HG03354 (cell line): ENCODE measurements at regions not wholly inside any gene's neighbourhood (a gene's known extent, or its start where the extent isn't known, plus 50 kb on each side); places are given as distances from the start of the nearest gene placed in this dataset.

Source experiments
- ATAC-seq: cut with Tn5 transposase; IDR thresholded peaks from one replicate; pipeline ENCODE4 v1.9.1; 2021; ENCODE audit warnings: mild to moderate bottlenecking; ENCODE audit not compliant: unreplicated experiment, poor library complexity, severe bottlenecking

DNA sequence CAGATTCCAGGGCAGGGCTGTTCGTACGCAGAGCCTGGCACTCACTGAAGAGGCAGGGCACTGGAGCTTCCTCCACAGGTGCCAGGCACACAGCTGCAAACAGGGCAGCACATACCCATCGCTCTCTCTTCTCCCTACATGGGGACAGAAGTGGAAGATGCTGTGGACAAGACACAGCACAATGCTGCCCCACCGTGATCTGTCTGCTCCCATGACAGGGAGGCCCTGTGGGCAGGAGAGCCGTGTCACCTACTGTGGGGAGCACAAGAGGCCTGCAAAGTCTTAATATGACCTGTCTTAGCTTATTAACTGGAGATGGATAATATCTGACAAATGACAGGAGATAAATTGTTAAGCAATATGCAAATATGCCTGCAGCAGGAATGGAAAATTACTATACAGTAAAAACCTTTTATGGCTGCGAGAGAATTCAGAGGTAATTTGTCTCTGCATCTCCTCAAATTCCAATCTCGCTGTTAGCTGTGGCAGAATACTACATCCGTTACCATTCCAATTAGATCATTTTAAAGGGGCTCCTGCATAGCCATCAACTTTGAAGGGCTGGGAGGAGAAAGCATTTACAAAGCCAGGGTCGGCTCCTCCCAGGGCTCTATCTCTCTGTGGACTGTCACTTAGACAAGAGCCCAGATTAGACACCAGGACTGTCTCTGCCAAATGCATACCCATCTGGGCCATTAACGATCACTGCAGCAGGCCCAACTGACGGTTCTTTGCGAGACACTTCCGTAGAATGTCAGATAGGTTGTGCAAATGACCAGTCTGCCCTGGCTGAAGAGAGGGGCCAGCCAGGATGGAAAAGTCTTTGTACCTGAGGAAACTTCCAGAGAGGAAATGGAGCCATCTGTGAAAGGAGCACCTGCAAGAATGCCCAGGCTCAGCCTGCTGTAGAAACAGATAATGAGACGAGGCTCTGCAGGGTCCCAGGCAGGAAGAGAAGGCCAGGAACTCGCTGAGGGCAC lies 90.7 kb upstream of the FSTL4 start:
- ATAC-seq, result no peak

DNA sequence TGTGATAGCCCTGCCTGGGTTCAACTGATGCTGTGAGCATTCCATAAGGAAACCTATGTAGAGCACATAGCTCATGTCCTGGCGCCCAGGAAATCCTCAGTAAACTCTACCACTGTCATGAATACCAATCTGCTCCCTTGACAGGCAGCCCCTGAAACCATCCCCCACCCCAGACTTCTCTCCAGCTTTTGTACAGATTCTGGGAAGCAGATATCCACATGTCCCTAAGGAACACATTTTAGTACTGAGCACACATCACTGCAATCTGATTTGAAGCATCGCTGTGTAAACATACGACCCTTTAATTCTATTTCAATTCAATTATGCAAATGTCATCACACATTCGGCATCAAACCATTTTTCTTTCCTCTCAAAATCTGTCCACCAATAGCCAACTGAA lies 89.5 kb upstream of the FSTL4 start:
- no peak for ATAC-seq

DNA sequence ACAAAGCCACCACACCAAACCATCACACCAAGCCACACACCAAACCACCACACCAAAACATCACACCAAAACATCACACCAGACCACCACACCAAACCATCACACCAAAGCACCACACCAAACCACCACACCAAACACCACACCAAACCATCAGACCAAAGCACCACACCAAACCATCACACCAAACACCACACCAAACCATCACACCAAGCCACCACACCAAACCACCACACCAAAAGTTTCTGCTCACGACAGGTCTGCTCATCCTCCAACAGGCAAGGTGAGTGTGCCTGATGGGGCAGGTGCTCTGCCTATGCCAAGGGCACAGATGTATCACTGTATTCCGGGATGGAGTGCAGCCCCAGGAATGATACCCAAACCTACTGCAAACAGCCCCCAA lies 87.9 kb upstream of the FSTL4 start:
- no peak for ATAC-seq

DNA sequence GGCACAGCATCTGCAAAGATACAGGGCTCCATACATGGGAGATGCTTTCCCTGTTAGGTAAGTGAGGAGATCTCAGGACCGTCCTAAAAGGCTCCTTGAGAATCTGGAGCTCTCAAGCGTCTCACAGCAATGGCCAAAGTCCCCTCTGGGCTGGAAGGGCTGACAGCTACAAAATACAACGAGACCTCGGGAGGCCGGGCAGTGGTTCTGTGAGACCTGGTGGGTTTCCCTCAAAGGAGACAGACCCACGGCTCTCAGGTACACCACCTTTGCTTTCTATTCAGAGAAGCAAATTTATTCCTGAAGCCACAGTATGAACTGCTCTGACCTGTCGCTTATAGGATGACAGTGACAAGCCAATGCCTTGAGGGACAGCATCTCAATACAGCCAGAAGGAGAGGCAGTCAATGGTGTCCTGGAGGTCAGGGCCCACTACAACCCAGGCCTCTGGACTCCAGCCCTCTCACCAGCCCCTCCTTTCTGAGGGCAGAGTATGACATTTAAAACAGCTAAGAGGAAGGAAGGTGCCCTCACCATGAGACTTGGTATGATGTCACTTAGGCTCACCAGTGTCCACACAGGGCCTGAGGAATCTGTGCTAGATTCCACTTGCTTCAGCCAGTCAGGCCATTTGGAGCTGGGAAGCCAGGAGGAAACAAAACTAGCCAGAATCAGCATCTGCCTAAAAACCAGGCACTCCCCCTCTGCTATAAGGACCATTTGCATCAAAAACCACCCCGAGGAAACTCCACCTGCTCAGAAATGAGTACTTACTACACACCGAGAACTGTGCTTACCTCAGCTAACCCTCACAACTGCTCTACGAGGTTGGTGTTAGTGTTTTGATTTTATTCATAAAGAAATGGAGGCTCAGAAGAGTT lies 86.5 kb upstream of the FSTL4 start:
- no peak for ATAC-seq

DNA sequence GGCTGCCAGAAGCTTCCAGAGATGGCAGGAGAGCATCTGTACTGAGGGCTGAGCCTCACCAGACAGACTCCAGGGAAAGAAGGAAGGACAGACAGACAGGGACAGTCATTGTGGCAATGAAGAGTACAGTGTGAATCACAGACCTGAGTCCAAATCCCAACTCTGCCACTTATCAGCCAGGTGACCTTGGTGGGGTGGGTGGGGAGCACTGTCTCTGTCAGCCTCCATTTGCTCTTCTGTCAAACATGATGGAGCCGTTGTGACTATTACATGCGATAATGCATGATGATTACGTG lies 85.9 kb upstream of the FSTL4 start:
- ATAC-seq, result no peak

DNA sequence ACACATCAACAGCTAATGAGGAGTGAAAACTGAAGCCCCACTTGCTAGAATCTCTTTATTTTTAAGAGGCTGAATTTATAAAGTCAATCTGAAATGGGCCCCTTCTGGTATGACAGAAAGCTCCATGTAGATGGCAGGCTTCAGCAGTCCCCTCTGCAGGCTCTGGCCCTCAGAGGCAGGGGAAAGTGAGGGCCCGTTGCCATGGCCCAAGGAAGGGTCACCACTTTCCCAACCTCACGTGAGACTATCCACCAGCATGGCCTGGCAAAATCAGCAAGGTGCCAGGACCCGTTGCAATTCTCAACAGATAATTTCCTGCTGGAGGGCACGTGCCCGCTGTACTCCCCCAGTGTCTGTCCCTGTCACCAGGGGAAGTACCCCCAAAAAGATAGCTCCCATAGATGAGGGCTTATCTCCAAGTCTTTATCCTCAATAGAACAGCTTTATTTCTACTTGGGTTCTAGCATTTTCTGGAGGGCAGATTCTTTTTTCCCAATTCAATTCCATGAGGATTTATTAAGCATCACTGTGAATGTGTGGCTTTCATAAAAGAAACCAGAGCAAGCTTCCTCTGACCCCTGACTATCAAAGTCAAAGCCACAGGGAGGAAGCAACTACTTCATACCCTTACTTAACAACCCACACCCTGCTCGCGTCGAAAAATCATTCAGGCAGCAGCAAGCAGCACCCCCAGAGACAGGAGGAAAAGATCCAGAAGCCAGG lies 85.4 kb upstream of the FSTL4 start:
- no peak for ATAC-seq

DNA sequence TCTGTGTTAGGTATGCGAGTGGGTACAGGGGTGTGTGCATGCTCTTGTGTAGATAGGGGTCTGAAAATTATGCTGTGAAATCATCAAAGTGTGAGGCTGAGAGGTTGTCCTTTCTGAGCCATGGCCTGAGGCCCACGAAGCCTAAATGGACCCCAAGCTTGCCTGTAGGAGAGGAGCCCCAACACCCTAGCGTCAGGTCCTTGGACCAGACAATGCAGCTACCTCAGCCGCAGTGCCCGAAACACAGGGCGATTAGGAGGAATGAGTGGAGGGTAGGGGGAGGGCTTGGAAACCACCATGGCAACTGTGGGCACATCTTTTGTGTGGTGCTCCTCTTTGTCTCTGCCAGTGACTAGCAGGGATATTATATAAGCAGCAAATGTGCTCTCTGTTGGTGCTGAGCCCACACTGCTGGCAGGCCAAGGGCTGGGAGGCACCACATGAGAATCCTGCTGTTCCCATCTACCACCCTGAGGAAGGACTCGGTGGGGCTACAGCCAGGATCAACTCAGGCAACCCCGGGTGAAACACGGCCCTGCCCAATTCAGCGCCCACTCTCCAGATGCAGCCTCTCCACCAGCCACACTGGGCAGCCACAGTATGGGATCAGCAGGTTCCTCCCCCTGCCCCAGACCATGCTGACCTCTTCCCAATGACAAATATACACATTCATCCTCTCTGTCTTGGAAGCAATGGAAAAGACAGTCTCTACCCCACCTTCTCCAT lies 84.6 kb upstream of the FSTL4 start:
- ATAC-seq, result no peak

DNA sequence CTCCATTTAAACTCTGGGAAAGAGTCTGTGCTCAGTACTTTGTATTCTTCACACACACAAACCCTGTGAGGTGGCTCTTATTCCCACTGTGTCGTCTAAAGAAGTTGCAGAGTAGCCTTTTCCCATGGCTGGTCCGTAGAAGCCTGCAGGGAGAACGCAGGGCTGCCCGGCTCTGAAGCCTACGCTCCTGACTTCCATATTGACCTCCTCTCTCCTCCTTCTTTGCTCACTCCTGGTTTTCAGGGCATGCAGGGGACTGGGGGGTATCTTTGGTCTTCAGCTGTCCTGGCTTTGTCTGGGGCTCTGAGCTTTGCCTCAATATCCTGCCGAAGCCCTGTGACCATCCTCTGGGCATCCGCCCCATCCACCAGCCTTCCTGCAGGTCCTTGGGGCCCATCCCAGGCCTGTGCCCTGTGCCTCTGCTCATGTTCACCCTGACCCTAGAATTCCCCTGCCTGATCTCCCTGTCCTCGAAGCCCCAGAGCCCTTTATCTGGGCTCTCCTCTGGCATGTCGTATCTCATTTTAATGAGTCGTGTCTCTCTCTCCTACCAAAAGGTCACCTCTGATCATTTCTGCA lies 83.8 kb upstream of the FSTL4 start:
- ATAC-seq, result no peak

DNA sequence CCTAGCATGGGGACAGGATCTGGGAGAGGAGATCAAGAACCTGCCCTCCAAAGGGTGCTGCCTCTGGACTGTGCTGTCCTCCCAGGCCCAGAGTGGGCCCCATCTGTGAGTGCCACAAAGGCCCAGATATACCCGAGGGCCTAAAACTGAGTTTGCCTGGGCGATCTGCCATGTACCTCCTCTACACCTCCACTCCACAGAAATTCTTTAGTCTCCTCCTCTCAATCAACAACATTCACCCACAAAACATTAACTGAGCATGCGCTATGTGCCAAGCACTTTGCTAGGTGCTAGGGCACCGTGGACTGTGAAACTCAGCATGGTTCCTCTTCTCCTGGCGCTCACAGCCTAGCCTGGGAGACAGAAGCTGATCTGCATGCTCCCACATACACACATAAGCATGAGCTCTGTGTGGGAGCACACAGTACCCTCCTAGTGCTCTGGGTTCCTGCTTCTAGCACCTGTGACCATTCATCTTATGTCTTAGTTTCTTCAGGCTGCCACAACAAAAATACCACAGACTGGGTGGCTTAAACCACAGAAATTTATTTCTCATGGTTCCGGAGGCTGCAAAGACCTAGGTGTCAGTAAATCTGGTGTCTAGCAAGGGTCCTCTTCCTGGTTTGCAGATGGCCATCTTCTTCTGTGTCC lies 82.0 kb upstream of the FSTL4 start:
- ATAC-seq, result no peak

DNA sequence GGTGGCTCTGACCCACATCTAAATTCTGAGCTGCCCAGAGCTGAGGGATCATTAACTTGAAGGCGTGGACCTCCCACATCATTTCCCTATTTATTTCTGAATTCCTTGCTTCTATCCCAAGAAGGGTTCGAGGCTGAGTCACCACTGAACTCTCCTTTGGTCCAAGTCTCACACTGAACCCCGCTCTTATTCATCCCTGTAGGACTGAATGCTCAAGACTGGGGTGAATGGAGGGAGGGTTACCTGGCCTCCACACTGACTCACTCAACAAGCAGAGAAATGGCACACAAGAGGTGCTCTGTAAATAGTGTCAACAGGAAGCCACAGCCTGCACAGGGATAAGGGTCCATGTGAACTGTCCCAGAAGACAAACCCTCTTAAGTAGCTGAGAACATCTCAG lies 79.1 kb upstream of the FSTL4 start:
- ATAC-seq, result no peak

DNA sequence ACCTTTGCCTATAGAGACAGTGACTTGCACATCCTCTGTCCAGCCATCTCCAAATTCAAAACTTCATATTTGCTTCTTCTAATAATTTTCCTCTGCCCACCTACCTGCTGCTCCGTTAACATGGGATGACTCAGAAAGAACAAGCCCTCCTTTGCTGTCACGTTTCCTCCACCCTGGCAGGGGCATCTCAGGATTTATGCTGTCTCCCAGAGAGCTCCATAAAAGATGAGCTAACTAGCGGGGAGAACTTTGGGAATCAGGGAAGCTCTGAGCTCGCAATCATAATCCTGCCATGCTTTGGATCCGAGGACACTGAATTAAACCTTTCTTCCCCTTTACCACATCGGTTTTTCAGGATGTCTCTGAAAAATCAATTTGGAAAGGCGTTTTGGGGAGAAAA lies 78.4 kb upstream of the FSTL4 start:
- no peak for ATAC-seq

DNA sequence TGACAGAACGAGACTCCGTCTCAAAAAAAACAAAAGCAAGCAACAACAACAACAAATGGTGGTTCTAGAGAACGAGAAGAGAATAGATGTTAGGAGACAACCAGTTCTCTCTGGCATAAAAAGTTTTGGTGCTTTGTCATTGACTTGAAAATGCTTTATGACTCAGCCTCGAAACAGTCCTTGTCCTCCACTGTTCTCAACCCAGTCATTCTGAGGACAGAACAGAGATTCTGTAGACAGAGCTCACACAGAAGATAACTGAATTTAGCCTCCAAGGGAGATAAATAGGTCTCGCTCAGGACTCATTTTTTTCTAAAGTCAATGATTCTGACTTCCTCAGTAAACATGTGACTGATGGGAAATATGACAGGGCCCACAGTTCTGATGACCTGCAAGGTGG lies 76.0 kb upstream of the FSTL4 start:
- ATAC-seq, result no peak

DNA sequence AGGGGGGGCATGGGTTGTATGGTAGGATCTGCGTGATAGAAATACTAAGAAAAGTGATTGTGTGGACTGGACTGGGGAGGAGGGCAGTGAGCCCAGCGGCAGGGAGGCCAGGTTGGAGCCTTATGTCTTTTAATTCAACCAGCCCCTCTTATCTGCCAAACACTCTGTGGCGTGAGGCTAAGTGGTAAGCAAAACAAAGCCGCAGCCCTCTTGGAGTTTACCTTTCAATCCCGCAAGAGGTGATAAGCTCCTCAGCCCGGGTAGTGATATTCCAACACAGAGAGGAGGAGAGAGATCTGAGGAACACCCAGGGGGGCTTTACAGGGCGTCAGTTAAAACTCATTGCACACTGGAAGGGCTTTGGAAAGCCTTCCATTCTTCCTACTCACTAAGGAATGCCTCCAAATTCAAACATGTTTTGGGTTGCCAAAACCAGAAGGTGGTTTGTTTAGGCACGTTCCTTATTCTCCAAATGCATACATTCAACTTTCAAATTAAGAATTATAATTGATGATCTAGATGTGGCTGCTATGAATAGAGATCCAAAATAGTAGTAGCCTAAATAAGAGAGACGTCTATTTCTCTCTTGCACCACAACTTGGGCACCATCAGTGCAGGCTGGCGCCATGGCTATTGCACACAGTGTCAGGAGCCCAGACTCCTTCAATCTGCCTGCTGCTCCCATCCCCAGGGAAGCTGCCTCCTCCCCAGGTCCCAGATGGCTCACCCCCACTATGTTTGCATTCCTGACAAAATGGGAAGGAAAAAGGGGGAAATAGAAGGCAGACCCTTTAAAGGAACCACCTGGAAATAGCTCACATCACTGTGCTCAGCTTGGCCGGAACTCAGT lies 75.1 kb upstream of the FSTL4 start:
- no peak for ATAC-seq

DNA sequence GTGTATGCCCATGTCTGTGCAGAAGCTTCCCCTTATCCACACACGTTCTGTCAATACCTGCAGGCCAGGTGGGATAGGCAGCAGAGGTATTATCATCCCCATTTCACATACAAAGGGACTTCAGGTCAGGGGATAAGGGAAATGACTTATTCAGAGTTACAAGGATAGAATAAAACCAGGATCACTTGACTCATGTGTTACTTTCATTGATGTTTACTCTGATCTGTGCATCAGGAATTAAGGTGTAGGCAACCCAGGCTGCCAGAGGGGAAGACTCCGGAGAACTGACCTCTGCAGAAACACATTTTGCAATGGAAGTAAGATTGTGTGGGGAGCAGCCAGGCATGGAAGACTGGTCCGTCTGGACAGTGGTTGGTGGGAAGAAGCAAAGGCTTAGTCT lies 74.2 kb upstream of the FSTL4 start:
- no peak for ATAC-seq

DNA sequence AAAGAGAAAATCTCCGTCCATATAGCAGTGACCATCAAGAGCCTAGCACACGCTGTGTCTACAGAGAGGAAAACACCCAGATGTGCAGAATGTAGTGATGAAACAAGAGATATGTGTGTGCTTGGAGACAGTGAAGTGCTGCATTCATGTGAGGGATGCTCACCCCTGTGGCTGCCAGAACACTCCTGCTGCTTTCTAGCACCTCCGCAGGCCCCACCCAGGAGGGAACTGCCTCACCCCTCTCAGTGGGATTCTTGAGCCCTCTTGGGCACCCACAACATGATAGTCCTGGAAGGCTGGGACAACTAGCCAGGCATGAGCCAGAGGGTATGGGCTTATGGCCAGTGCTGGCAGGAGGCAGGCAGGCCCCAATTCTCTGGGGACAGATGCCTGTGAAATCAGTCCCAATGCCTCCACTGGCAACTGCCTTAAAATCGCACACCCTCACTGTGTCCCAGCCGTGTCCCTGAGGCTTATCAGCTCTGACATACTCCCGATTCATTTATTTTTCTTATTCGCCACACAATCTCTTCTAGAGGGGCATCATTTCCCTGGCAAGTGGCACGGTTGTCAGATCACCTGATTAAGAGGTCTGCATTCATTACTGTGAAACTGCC lies 73.2 kb upstream of the FSTL4 start:
- ATAC-seq, result no peak

DNA sequence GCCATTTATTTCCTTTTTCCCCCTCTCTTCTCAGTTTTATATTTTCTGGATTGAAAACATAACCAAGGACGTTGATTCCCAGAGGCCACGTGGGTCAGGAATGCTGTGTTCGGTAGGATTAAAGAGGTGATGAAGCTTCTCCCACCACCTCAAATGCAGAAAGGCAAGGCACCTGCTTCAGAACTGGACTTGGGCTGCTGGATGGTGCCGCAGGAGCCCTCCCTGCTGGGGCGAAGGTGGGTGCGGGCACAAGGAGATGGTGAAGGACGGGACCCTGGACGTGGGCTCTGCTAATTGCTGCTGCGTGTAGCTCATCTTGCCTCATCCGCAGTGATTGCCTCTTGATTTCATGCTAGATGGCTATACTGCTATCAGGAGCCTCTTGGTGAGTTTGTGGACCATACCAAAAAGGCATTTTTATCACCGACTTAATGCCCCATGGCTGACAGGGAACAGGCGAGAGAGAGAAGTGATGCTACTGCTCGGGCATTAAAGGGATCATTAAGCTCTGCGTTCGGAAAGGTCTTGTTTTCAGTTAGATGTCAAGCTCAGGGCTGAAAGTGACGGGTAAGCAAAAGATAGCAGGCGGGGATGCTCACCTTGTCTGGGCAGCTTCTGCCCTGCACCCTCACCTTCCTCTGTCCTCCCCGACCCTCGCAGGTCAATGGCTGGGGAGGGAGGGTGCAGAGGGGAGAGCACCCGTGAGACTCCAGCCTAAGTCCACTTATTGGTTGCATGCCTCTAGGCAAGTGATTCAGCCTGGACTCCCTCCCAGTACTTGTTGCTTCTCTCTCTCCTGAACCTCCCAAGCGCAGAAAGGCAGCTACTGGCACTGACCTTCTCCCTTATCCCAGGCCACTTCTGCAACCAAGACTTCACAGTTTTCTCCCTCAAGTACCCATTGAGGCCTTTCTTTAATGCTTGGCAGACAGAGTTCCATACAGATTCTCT lies 71.6 kb upstream of the FSTL4 start:
- ATAC-seq, result no peak

DNA sequence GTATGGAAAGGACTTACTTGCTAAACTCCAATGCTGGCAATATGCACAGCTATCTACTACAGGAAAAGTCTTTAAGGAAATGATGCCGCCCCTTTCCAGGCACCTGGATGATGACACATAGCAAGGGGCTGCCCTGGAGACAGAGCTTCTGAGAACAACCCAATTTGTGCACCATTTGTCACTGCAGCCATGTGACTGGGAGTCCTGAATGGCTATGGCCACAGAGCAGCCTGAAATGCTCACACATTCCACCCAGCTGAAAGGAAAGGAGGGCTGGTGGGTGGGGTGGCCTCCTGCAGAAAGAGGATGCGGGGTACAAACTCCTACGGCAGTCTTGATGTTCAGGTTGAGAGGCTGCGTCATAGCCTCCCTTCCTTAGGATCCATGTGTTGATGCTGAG lies 70.1 kb upstream of the FSTL4 start:
- ATAC-seq, result no peak
